ENCODE measurements at regions not wholly inside any gene's neighbourhood (a gene's known extent, or its start where the extent isn't known, plus 50 kb on each side); places are given as distances from the start of the nearest gene placed in this dataset.

GRCh38 chr11:81089242-81089641 is 1644.4 kb downstream of the FAM181B start:
- no peak for DNase-seq

GRCh38 chr11:81080476-81080875 is 1639.6 kb upstream of the TENM4 start:
- no peak for DNase-seq

GRCh38 chr11:81072273-81072672 is 1631.4 kb upstream of the TENM4 start:
- DNase-seq = no peak

DNA sequence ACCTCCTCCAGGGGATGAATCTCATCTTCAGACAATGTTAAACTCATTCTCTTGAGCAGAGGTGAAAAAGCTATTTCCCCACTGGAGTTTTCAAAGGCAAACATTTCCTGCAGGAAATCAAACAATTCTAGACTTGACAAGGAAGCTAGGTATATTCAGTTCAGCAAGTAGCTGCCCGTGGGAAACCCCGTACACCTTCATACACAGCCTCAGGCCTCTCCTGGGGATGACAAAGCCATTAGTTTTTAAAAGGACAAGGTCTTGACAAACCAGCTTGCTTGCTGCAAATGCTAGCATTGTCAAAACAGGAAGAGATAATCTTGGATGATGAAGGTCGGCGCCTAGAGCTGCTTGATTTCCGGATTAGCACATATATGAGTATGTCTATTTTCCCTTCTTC is 1630.8 kb upstream of the TENM4 start:
- DNase-seq = no peak

DNA sequence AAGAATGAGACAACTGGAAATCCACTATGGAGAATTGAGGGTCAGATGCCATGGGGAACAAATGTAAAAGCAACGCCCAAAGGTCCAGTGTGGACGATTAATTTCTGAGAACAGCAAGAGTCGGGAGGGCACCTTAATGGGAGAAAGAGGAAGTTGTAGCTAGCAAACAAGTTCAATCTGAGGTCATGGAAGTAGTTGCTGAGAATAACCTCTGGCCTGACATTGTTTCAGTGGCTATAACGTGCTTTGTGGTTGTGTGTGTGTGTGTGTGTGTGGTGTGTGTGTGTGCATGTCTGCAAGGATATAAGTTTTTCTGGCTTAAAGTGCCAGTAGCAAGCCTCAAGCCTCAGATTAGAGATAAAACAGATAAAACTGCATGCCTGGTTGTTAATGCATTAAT is 1630.1 kb upstream of the TENM4 start:
- DNase-seq = peak; percentile 35

- no peak for DNase-seq
These were observed 1618.5 kb upstream of the TENM4 start for GRCh38 chr11:81059356-81059755.

- DNase-seq = no peak
These were observed 1611.7 kb upstream of the TENM4 start for GRCh38 chr11:81052344-81053158.

GRCh38 chr11:81039916-81040524 is 1599.2 kb upstream of the TENM4 start:
- DNase-seq = no peak

- no peak for DNase-seq
These were observed 1595.5 kb upstream of the TENM4 start for GRCh38 chr11:81036168-81036870.

GRCh38 chr11:81033779-81034540 is 1593.1 kb upstream of the TENM4 start:
- DNase-seq = no peak

- DNase-seq = no peak
These were observed 1592.1 kb upstream of the TENM4 start for GRCh38 chr11:81032906-81033305.

DNA sequence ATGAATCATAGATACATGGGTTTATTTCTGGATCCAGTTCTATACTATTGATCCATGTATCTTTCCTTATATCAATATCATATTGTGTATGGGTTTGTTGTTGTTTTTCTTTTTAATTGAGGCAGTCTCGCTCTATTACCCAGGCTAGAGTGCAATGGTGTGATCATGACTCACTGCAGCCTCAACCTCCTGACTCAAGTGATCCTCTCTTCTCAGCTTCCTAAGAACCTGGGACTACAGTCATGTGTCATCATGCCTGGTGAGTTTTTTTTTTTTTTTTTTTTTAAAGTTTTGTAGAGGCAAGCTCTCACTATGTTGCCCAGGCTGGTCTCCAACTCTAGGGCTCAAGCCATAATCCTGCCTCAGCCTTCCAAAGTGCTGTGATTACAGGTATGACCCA is 1589.4 kb upstream of the TENM4 start:
- DNase-seq = no peak

GRCh38 chr11:81026032-81026431 is 1585.2 kb upstream of the TENM4 start:
- no peak for DNase-seq

- DNase-seq = no peak
These were observed 1581.2 kb upstream of the TENM4 start for GRCh38 chr11:81022057-81022456.

DNA sequence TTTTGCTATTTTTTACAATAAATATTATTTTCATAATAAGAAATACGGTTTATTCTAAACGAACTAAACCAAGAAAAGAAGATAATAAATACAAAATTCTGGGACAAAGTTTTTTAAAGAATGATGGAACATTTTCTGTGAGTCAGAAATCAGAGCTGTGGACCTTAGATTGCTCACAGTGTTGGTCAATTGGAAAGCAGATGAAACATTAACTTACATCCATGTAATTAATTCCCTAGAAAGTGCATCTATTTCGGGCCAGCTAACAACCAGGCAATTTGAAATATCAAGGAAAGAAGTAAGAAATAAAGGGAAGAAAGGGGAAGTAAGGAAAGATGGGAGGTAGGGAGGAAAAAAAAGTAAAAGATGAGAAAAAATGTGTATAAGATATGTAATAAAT is 1569.8 kb upstream of the TENM4 start:
- DNase-seq = no peak

DNA sequence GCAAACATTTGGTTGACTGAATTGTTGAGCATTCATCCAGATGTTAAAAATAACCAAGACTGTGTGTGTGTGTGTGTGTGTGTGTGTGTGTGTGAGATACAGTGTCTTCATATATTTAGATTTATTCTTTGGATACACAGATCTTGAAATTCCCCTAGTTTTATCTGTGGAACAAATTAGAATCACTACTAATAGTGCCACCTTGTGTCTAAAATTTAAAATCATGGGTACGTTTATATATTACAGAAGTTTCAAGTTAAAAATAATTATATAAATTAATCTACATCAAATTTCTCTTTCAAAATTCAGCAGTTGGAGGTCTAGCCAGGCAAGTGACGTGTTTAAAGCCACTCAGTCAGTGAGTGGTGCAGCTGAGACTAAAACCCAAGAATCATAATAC is 1566.2 kb upstream of the TENM4 start:
- DNase-seq = no peak

DNA sequence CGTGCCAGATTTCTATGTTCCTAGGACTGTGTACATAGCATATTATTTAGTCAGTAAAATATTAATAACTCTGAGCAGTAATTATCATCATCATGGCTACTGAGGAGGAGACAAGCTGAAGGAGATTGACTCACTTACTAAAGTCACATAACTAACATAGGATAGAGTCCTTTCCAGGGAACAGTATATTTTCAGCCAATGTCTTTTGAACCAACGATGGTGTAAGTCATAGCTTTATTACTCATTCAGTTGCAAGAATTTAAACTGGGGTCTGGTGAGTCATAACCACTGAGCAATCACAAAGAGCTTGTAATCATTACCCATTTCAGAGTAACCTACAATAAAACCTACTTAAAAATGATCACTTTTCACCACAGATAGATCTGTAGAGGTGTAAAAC is 1564.8 kb upstream of the TENM4 start:
- no peak for DNase-seq

DNA sequence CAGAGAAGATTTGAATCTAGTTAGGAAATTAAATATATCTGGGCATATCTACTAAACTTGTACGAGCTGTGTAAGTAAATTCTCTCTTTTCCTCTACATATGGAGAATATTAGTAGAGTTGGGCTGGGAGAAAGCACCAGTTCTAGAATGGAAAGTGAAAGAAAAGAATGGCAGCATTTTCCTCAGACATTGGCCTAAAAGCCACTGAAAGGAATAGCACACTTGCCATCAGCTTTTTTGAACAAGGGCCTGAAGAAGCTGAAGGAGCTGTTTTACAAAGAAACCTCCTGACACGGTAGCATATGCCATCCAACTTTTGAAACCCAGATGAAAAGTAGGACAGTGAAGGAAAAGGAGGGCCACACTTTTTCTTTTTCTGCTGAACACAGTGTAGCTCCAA is 1563.7 kb upstream of the TENM4 start:
- no peak for DNase-seq

DNA sequence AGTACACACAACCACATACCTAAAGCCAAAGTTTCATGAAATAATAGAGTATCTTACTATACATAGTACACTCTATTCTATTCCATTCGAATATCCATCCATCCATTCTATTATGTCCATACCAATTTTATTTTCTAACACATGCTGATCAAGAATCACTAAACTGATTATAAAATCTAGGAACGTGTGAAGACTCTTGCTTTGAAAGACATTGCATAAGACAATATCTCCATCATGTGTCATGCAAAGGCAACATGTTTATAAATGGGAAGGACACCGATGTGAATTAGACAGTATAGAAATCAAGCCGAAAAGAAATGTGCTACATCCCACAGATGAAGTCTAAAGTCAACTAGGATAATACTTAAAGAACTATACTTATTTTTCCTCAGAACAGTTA is 1561.5 kb upstream of the TENM4 start:
- no peak for DNase-seq

- no peak for DNase-seq
These were observed 1559.9 kb upstream of the TENM4 start for GRCh38 chr11:81000735-81001134.

DNA sequence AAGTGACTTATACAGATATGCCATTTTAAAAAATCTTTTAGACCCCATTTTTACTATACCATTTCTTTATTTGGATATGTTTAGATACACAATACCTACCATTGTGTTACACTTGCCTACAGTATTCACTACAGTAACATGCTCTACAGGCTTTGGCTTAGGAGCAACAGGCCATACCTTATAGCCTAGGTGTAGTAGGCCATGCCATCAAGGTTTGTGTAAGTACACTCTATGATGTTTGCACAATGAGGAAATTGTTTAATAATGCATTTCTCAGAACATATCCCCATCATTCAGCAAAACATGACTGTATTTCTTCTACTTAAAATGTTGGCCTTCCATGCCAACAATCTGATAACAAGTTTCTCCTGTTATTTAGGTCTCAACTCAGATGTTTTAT is 1559.5 kb upstream of the TENM4 start:
- no peak for DNase-seq

GRCh38 chr11:80995523-80995922 is 1554.7 kb upstream of the TENM4 start:
- no peak for DNase-seq

GRCh38 chr11:80993536-80993935 is 1552.7 kb upstream of the TENM4 start:
- no peak for DNase-seq
